ENCODE measurements at regions not wholly inside any gene's neighbourhood (a gene's known extent, or its start where the extent isn't known, plus 50 kb on each side); places are given as distances from the start of the nearest gene placed in this dataset.

DNA sequence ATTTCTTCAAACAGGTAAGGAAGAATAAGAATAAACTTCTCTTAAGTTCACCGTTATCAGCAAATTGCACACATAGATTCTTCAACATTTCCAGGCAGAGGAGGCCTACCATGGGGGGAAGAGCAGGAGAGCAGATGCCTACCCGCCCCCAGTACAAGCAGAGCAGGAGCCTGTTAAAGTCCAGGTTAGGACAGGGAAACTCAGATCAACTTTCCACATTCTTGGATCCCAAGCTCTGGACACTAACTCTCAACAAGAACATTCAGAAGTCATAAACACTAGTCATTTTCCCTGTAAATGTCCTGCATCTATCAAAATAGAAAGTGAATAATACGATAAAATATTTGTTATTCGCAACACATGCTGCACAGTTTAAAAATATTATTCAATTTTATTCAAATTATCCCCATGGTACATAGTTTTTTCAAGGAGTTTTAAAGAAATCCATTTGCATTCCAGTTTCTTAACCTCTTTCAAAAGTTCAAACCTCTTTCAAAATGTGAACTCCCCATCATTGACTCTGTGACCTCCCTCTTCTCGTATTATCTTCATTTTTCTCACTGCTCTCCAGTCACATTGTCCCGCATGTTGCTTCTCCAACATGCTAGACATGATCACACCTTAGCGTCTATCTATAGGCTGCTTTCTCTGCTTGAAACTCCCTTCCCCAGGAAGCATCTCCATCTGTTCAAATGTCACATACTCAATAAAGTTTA is 185.2 kb upstream of the NEIL3 start:
- Histone ChIP-seq H3K4me2 (no peak overlapping the region), H3K36me3 (replicated peaks; ENCODE audit: insufficient read depth, low read depth) (no peaks in the 10 kb centered on the region), H4K20me1 (ENCODE audit: insufficient read depth, poor library complexity, severe bottlenecking) (no peaks in the 10 kb centered on the region), H3K27ac (no peak overlapping the region), H2AFZ (no peak overlapping the region), H3K9me2 (replicated peaks; ENCODE audit: insufficient read depth) (no peaks in the 10 kb centered on the region), H3K4me1 (ENCODE audit: insufficient read depth) (no peaks in the 10 kb centered on the region), H3K9me3 (ENCODE audit: low read depth) (no peaks in the 10 kb centered on the region), H3K79me2 (no peaks in the 10 kb centered on the region), H3K27me3 (no peaks in the 10 kb centered on the region), H3K4me3 (no peak overlapping the region)
- DNase-seq (ENCODE audit: low spot score) = no peak
- WGBS (ENCODE audit: low lambda C conversion rate, missing lambda C conversion rate) = 87% methylated on average over 7 of the region's 7 CpGs
- TF ChIP-seq, protein P1, sequence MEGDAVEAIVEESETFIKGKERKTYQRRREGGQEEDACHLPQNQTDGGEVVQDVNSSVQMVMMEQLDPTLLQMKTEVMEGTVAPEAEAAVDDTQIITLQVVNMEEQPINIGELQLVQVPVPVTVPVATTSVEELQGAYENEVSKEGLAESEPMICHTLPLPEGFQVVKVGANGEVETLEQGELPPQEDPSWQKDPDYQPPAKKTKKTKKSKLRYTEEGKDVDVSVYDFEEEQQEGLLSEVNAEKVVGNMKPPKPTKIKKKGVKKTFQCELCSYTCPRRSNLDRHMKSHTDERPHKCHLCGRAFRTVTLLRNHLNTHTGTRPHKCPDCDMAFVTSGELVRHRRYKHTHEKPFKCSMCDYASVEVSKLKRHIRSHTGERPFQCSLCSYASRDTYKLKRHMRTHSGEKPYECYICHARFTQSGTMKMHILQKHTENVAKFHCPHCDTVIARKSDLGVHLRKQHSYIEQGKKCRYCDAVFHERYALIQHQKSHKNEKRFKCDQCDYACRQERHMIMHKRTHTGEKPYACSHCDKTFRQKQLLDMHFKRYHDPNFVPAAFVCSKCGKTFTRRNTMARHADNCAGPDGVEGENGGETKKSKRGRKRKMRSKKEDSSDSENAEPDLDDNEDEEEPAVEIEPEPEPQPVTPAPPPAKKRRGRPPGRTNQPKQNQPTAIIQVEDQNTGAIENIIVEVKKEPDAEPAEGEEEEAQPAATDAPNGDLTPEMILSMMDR (IDR thresholded peaks at IDR 0.05; ENCODE audit: poor library complexity) = no peak
- TF ChIP-seq EZH2 (IDR thresholded peaks at IDR 0.05; ENCODE audit: borderline replicate concordance) (no peak), EZH2phosphoT487 (IDR thresholded peaks at IDR 0.05; ENCODE audit: low read depth, severe bottlenecking, unreplicated experiment) (no peak)

DNA sequence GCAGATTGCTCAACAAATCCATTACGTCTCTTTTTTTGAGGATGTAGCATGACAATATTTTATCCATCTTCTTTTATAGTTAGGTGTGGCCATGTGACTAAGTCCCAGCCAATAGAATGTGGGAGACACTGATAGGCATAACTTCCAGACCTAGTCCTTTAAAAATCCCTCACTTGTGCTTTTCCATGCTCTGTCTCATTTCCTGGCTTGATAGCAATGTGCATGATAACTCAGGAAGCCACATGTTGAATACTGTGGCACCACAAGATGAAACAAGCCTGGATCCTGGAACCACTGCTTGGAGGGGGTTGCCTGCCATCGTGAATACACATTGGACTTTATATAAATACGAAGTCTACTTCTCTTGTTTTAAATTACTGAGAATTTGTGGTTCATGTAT is 184.0 kb upstream of the NEIL3 start:
- Histone ChIP-seq H3K9me2 (replicated peaks; ENCODE audit: insufficient read depth) (no peaks in the 10 kb centered on the region), H3K27ac (no peak overlapping the region), H3K9me3 (ENCODE audit: low read depth) (no peaks in the 10 kb centered on the region), H2AFZ (no peak overlapping the region), H4K20me1 (ENCODE audit: insufficient read depth, poor library complexity, severe bottlenecking) (no peaks in the 10 kb centered on the region), H3K4me1 (ENCODE audit: insufficient read depth) (no peaks in the 10 kb centered on the region), H3K4me3 (no peak overlapping the region), H3K4me2 (no peak overlapping the region), H3K79me2 (no peaks in the 10 kb centered on the region), H3K36me3 (replicated peaks; ENCODE audit: insufficient read depth, low read depth) (no peaks in the 10 kb centered on the region), H3K27me3 (no peaks in the 10 kb centered on the region)
- TF ChIP-seq EZH2phosphoT487 (IDR thresholded peaks at IDR 0.05; ENCODE audit: low read depth, severe bottlenecking, unreplicated experiment) (no peak), EZH2 (IDR thresholded peaks at IDR 0.05; ENCODE audit: borderline replicate concordance) (no peak)
- TF ChIP-seq, protein P1 (IDR thresholded peaks at IDR 0.05; ENCODE audit: poor library complexity) = no peak
- 87% methylated on average over 3 of the region's 3 CpGs for WGBS (ENCODE audit: low lambda C conversion rate, missing lambda C conversion rate)
- no peak for DNase-seq (ENCODE audit: low spot score)

DNA sequence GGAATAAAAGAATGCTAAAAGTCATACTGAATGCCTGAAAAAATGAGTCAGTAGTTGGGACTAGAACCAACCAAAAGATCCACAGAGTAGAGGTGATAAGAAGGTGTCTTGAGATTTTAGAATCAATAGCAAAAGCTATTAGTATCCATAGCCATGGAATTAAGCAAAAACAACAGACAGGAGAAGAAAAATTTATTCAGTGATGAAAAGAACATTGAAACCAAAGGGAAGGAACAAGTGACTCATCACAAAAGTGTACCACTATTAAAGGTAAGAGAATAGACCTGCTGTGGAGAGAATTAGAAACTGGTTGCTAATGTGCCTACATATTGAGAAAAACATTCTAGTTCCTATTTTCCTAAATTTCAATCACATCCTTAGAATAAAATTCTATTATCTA is 182.0 kb upstream of the NEIL3 start:
- Histone ChIP-seq H2AFZ (no peak overlapping the region), H3K9me2 (replicated peaks; ENCODE audit: insufficient read depth) (no peaks in the 10 kb centered on the region), H3K4me3 (no peak overlapping the region), H3K4me2 (no peak overlapping the region), H3K9me3 (ENCODE audit: low read depth) (no peaks in the 10 kb centered on the region), H3K27me3 (no peaks in the 10 kb centered on the region), H3K79me2 (no peaks in the 10 kb centered on the region), H3K36me3 (replicated peaks; ENCODE audit: insufficient read depth, low read depth) (no peaks in the 10 kb centered on the region), H3K4me1 (ENCODE audit: insufficient read depth) (no peaks in the 10 kb centered on the region), H3K27ac (no peak overlapping the region), H4K20me1 (ENCODE audit: insufficient read depth, poor library complexity, severe bottlenecking) (no peaks in the 10 kb centered on the region)
- DNase-seq (ENCODE audit: low spot score) = no peak
- TF ChIP-seq EZH2phosphoT487 (IDR thresholded peaks at IDR 0.05; ENCODE audit: low read depth, severe bottlenecking, unreplicated experiment) (no peak), EZH2 (IDR thresholded peaks at IDR 0.05; ENCODE audit: borderline replicate concordance) (no peak)
- TF ChIP-seq, protein P1 (IDR thresholded peaks at IDR 0.05; ENCODE audit: poor library complexity) = no peak

Data from hepatocyte (in vitro differentiated cells).